ENCODE measurements at regions not wholly inside any gene's neighbourhood (a gene's known extent, or its start where the extent isn't known, plus 50 kb on each side); places are given as distances from the start of the nearest gene placed in this dataset.

GRCh38 chr7:108824840-108825580 lies 255.3 kb downstream of the DNAJB9 start:
- TF ChIP-seq CTCF (IDR thresholded peaks at IDR 0.05) = no peak
- TF ChIP-seq POLR2A (IDR thresholded peaks at IDR 0.05) = no peak
- no peak for TF ChIP-seq POLR2AphosphoS5 (IDR thresholded peaks at IDR 0.05)
